ENCODE measurements at regions not wholly inside any gene's neighbourhood (a gene's known extent, or its start where the extent isn't known, plus 50 kb on each side); places are given as distances from the start of the nearest gene placed in this dataset.
A peak's percentile ranks its signal among the peaks of the same experiment; 100 is the strongest.

DNA sequence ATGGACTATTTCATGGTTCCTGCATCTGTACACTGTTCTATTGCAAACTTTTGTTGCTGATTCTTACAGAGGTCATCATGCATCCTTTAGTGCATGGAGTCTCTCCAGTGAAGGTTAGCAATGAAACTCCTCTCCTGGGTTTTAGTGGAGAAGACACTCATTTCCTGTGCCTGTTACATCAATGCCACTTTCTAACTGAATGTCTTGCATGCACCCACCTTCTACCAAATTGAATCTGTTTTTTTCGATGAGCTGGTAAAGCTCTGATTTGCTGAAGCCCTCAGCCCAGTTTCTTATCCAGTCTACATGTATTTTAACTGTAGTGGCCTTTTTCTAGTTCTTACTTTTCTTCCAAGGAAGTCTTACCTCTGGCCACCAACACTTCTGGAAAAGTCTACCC, 591.8 kb upstream of the ADAMTS16 start:
- H3K4me1 Mint-ChIP-seq (ENCODE audit: low read depth, unreplicated experiment) = peaks cover 42% of the 10 kb centered on the region
- no peaks in the 10 kb centered on the region for H3K27me3 Mint-ChIP-seq (ENCODE audit: unreplicated experiment)
- peaks cover 4% of the 10 kb centered on the region for H3K9me3 Mint-ChIP-seq (ENCODE audit: unreplicated experiment)
- H3K27ac Mint-ChIP-seq (ENCODE audit: unreplicated experiment) = no peak overlapping the region
- DNase-seq = no peak
- H3K4me3 Mint-ChIP-seq (ENCODE audit: unreplicated experiment) = no peak overlapping the region
- TF ChIP-seq, protein P1, sequence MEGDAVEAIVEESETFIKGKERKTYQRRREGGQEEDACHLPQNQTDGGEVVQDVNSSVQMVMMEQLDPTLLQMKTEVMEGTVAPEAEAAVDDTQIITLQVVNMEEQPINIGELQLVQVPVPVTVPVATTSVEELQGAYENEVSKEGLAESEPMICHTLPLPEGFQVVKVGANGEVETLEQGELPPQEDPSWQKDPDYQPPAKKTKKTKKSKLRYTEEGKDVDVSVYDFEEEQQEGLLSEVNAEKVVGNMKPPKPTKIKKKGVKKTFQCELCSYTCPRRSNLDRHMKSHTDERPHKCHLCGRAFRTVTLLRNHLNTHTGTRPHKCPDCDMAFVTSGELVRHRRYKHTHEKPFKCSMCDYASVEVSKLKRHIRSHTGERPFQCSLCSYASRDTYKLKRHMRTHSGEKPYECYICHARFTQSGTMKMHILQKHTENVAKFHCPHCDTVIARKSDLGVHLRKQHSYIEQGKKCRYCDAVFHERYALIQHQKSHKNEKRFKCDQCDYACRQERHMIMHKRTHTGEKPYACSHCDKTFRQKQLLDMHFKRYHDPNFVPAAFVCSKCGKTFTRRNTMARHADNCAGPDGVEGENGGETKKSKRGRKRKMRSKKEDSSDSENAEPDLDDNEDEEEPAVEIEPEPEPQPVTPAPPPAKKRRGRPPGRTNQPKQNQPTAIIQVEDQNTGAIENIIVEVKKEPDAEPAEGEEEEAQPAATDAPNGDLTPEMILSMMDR (IDR thresholded peaks at IDR 0.05; ENCODE audit: partially characterized antibody, unreplicated experiment) = no peak
- H3K36me3 Mint-ChIP-seq (ENCODE audit: unreplicated experiment) = no peaks in the 10 kb centered on the region

DNA sequence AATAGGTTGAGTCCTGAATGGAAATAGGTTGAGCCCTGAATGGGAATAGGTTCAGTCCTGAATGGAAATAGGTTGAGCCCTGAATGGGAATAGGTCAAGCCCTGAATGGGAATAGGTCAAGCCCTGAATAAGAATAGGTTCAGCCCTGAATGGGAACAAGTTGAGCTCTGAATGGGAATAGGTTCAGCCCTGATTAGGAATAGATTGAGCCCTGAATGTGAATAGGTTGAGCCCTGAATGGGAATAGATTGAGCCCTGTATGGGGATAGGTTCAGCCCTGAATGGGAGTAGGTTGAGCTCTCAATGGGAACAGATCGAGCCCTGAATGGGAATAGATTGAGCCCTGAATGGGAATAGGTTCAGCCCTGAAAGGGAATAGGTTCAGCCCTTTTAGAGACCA, 590.8 kb upstream of the ADAMTS16 start:
- no peak overlapping the region for H3K4me3 Mint-ChIP-seq (ENCODE audit: unreplicated experiment)

DNA sequence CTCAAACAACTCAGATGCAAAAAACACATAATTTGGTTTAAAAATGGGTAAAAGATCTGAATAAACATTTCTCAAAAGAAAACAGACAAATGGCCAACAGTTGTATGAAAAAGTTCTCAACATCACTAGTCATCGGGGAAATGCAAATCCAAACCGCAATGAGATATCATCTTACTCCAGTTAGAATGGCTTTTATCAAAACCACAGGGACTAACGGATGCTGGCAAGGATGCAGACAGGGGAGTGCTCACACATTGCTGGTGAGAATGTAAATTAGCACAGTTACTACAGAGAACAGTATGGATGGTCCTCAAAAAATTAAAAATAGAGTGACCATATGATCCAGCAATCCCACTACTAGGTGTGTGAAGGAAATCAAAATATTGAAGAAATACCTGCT, 589.1 kb upstream of the ADAMTS16 start:
- TF ChIP-seq, protein P1 (IDR thresholded peaks at IDR 0.05; ENCODE audit: partially characterized antibody, unreplicated experiment) = no peak
- H3K36me3 Mint-ChIP-seq (ENCODE audit: unreplicated experiment) = no peaks in the 10 kb centered on the region
- peaks cover 40% of the 10 kb centered on the region for H3K4me1 Mint-ChIP-seq (ENCODE audit: low read depth, unreplicated experiment)
- H3K4me3 Mint-ChIP-seq (ENCODE audit: unreplicated experiment) = no peak overlapping the region
- no peak for DNase-seq
- peaks cover 4% of the 10 kb centered on the region for H3K9me3 Mint-ChIP-seq (ENCODE audit: unreplicated experiment)
- peaks cover 4% of the 10 kb centered on the region for H3K27me3 Mint-ChIP-seq (ENCODE audit: unreplicated experiment)
- no peak overlapping the region for H3K27ac Mint-ChIP-seq (ENCODE audit: unreplicated experiment)

More for the DNA sequence above, 590.8 kb upstream of the ADAMTS16 start:
- no peaks in the 10 kb centered on the region for H3K36me3 Mint-ChIP-seq (ENCODE audit: unreplicated experiment)
- H3K9me3 Mint-ChIP-seq (ENCODE audit: unreplicated experiment) = peaks cover 4% of the 10 kb centered on the region
- peaks cover 2% of the 10 kb centered on the region for H3K27me3 Mint-ChIP-seq (ENCODE audit: unreplicated experiment)
- peaks cover 42% of the 10 kb centered on the region for H3K4me1 Mint-ChIP-seq (ENCODE audit: low read depth, unreplicated experiment)
- TF ChIP-seq, protein P1 (IDR thresholded peaks at IDR 0.05; ENCODE audit: partially characterized antibody, unreplicated experiment) = no peak
- no peak for DNase-seq
- no peak overlapping the region for H3K27ac Mint-ChIP-seq (ENCODE audit: unreplicated experiment)

DNA sequence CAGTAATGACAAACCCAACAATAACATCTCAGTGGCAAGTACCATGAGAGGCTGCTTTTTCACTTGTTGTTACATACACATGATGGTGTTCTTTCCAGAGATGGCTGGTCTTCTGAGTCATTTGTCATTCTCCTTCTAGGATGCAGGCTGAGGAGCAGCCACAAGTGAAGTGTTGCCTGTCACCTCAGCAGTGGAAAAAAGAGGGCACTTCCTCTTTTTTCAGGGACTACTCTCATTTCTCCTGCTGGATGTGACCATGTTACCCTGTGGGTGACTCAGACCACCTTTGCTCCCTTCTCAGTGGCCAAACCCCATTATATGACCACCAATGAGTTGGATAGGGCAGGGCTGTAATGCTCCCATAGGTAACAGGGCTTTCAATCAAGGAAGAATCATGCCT, 587.0 kb upstream of the ADAMTS16 start:
- Mint-ChIP-seq H3K9me3 (ENCODE audit: unreplicated experiment) (peaks cover 4% of the 10 kb centered on the region), H3K4me1 (ENCODE audit: low read depth, unreplicated experiment) (peaks cover 25% of the 10 kb centered on the region)

DNA sequence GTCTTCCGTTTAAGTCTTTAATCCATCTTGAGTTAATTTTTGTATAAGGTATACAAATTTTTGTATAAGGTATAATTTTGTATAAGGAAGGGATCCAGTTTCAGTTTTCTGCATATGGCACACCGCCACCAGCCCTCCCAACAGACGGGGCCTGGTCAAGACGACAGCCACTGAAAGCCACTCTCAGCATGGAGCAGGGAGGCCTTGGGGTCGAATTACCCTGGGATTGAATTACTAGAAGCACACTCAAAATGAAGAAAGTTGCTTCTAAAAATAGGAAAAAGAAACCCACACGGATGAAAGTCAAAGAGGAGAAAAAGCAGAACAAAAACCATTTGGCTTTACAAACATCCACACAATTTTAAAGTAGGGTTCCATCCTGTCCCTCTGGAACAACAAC, 586.2 kb upstream of the ADAMTS16 start:
- DNase-seq = no peak
- Mint-ChIP-seq H3K9me3 (ENCODE audit: unreplicated experiment) (peaks cover 4% of the 10 kb centered on the region), H3K27ac (ENCODE audit: unreplicated experiment) (peak overlapping the region; percentile 57), H3K4me1 (ENCODE audit: low read depth, unreplicated experiment) (peaks cover 25% of the 10 kb centered on the region), H3K27me3 (ENCODE audit: unreplicated experiment) (peaks cover 4% of the 10 kb centered on the region), H3K4me3 (ENCODE audit: unreplicated experiment) (peak overlapping the region; percentile 8), H3K36me3 (ENCODE audit: unreplicated experiment) (no peaks in the 10 kb centered on the region)
- TF ChIP-seq, protein P1 (IDR thresholded peaks at IDR 0.05; ENCODE audit: partially characterized antibody, unreplicated experiment) = no peak

More for the DNA sequence above, 587.0 kb upstream of the ADAMTS16 start:
- Mint-ChIP-seq H3K27me3 (ENCODE audit: unreplicated experiment) (peaks cover 4% of the 10 kb centered on the region), H3K36me3 (ENCODE audit: unreplicated experiment) (no peaks in the 10 kb centered on the region), H3K4me3 (ENCODE audit: unreplicated experiment) (no peak overlapping the region), H3K27ac (ENCODE audit: unreplicated experiment) (peak overlapping the region; percentile 57)
- no peak for DNase-seq
- TF ChIP-seq, protein P1 (IDR thresholded peaks at IDR 0.05; ENCODE audit: partially characterized antibody, unreplicated experiment) = no peak

All from glutamatergic neuron (in vitro differentiated cells).